GM21619 (cell line): ENCODE measurements at regions not wholly inside any gene's neighbourhood (a gene's known extent, or its start where the extent isn't known, plus 50 kb on each side); places are given as distances from the start of the nearest gene placed in this dataset.

Experiments
- ATAC-seq: cut with Tn5 transposase; IDR thresholded peaks from one replicate; pipeline ENCODE4 v1.9.1; 2021; ENCODE audit not compliant: unreplicated experiment

- no peak for ATAC-seq
Observed at GRCh38 chr11:80066291-80066690, 625.5 kb upstream of the TENM4 start.

GRCh38 chr11:80065086-80065485 is 624.3 kb upstream of the TENM4 start:
- ATAC-seq = no peak

GRCh38 chr11:80061056-80061455 is 620.2 kb upstream of the TENM4 start:
- no peak for ATAC-seq

- ATAC-seq = no peak
Observed at GRCh38 chr11:80054582-80055165, 613.8 kb upstream of the TENM4 start.

- no peak for ATAC-seq
Observed at GRCh38 chr11:80048513-80048912, 607.7 kb upstream of the TENM4 start.

- ATAC-seq = no peak
Observed at GRCh38 chr11:80041136-80042000, 600.5 kb upstream of the TENM4 start.

- no peak for ATAC-seq
Observed at GRCh38 chr11:80034801-80035200, 594.0 kb upstream of the TENM4 start.

- ATAC-seq = no peak
Observed at GRCh38 chr11:80031014-80031600, 590.3 kb upstream of the TENM4 start.

GRCh38 chr11:80028998-80029397 is 588.2 kb upstream of the TENM4 start:
- no peak for ATAC-seq

GRCh38 chr11:80024119-80024518 is 583.3 kb upstream of the TENM4 start:
- ATAC-seq = peak; percentile 58

- ATAC-seq = no peak
Observed at GRCh38 chr11:80023386-80023785, 582.6 kb upstream of the TENM4 start.

- ATAC-seq = no peak
Observed at GRCh38 chr11:80010536-80010935, 569.7 kb upstream of the TENM4 start.

- ATAC-seq = no peak
Observed at GRCh38 chr11:80009081-80009480, 568.3 kb upstream of the TENM4 start.

- no peak for ATAC-seq
Observed at GRCh38 chr11:80007616-80008015, 566.8 kb upstream of the TENM4 start.

GRCh38 chr11:79990141-79990540 is 549.3 kb upstream of the TENM4 start:
- ATAC-seq = no peak

- ATAC-seq = no peak
Observed at GRCh38 chr11:79982185-79982584, 541.4 kb upstream of the TENM4 start.

- no peak for ATAC-seq
Observed at GRCh38 chr11:79980916-79981315, 540.1 kb upstream of the TENM4 start.

- no peak for ATAC-seq
Observed at GRCh38 chr11:79973721-79974617, 533.1 kb upstream of the TENM4 start.

- ATAC-seq = no peak
Observed at GRCh38 chr11:79971255-79971654, 530.4 kb upstream of the TENM4 start.

GRCh38 chr11:79966592-79966991 is 525.8 kb upstream of the TENM4 start:
- ATAC-seq = no peak
